GM19455 (cell line): ENCODE measurements at regions not wholly inside any gene's neighbourhood (a gene's known extent, or its start where the extent isn't known, plus 50 kb on each side); places are given as distances from the start of the nearest gene placed in this dataset.

ENCODE experiments used
- ATAC-seq: cut with Tn5 transposase; IDR thresholded peaks from one replicate; pipeline ENCODE4 v1.9.1; 2021; ENCODE audit not compliant: unreplicated experiment

- no peak for ATAC-seq
Measured at GRCh38 chrX:129176710-129177109, 346.6 kb downstream of the SMARCA1 start.

GRCh38 chrX:129161108-129161507, 362.2 kb downstream of the SMARCA1 start:
- ATAC-seq = no peak

GRCh38 chrX:129158505-129158904, 364.8 kb downstream of the SMARCA1 start:
- ATAC-seq = no peak

- no peak for ATAC-seq
Measured at GRCh38 chrX:129145840-129146272, 377.4 kb downstream of the SMARCA1 start.

GRCh38 chrX:129145385-129145784, 377.9 kb downstream of the SMARCA1 start:
- ATAC-seq = no peak

GRCh38 chrX:129144172-129145038, 378.9 kb downstream of the SMARCA1 start:
- no peak for ATAC-seq

GRCh38 chrX:129139837-129140598, 383.3 kb downstream of the SMARCA1 start:
- no peak for ATAC-seq

- no peak for ATAC-seq
Measured at GRCh38 chrX:129125122-129125914, 398.0 kb downstream of the SMARCA1 start.

- ATAC-seq = no peak
Measured at GRCh38 chrX:129123795-129124194, 399.5 kb downstream of the SMARCA1 start.

- no peak for ATAC-seq
Measured at GRCh38 chrX:129116676-129117470, 406.4 kb downstream of the SMARCA1 start.

GRCh38 chrX:129115935-129116334, 407.4 kb downstream of the SMARCA1 start:
- ATAC-seq = no peak

GRCh38 chrX:129115104-129115503, 408.2 kb downstream of the SMARCA1 start:
- ATAC-seq = peak; percentile 59

- no peak for ATAC-seq
Measured at GRCh38 chrX:129111081-129111798, 412.1 kb downstream of the SMARCA1 start.

GRCh38 chrX:129108936-129109335, 414.4 kb downstream of the SMARCA1 start:
- ATAC-seq = no peak

GRCh38 chrX:129099207-129099606, 424.1 kb downstream of the SMARCA1 start:
- no peak for ATAC-seq

- ATAC-seq = no peak
Measured at GRCh38 chrX:129097668-129098067, 425.6 kb downstream of the SMARCA1 start.

- no peak for ATAC-seq
Measured at GRCh38 chrX:129093706-129094105, 429.6 kb downstream of the SMARCA1 start.

- no peak for ATAC-seq
Measured at GRCh38 chrX:129092757-129093156, 430.5 kb downstream of the SMARCA1 start.

GRCh38 chrX:129092242-129092641, 431.0 kb downstream of the SMARCA1 start:
- ATAC-seq = no peak

GRCh38 chrX:129091097-129091496, 432.2 kb downstream of the SMARCA1 start:
- no peak for ATAC-seq
